Upper lobe of left lung (tissue), 6 donors: ENCODE measurements at regions not wholly inside any gene's neighbourhood (a gene's known extent, or its start where the extent isn't known, plus 50 kb on each side); places are given as distances from the start of the nearest gene placed in this dataset.

Experiments
- ATAC-seq, 2 donors: fragments of 200-7000 bp; cut with Tn5 transposase; one replicate each; pipeline ENCODE4 v1.9.1; 2022; ENCODE audit warnings: mild to moderate bottlenecking in 2 of 2, moderate library complexity in 2 of 2; ENCODE audit not compliant: low FRiP score in 2 of 2
- DNase-seq, 2 donors: peaks; one replicate each; pipeline ENCODE4 v3.0.0-alpha.2; 2019 to 2020
- H3K27ac ChIP-seq, 4 donors: fragments of 200-600 bp; sonication (generic); one replicate each; pipeline ENCODE4 v1.5.1; 2016 to 2019
- H3K27me3 ChIP-seq, 4 donors: fragments of 200-600 bp; sonication (generic); one replicate each; pipeline ENCODE4 v1.5.1; 2017 to 2019
- H3K36me3 ChIP-seq, 4 donors: fragments of 200-600 bp; sonication (generic); one replicate each; pipeline ENCODE4 v1.5.1; 2016 to 2019
- H3K4me1 ChIP-seq, 4 donors: fragments of 200-600 bp; sonication (generic); one replicate each; pipeline ENCODE4 v1.5.1; 2018 to 2019
- H3K4me3 ChIP-seq, 4 donors: fragments of 200-600 bp; sonication (generic); one replicate each; pipeline ENCODE4 v1.5.1; 2017 to 2019; ENCODE audit warnings: mild to moderate bottlenecking in 2 of 4, moderate library complexity in 1 of 4
- H3K9me3 ChIP-seq, 4 donors: fragments of 200-600 bp; sonication (generic); one replicate each; pipeline ENCODE4 v1.5.1; 2018 to 2019
- EP300 ChIP-seq, 4 donors: sonication (generic); formaldehyde crosslinking; IDR thresholded peaks; one replicate each; pipeline ENCODE4 v1.5.1; 2017; ENCODE audit warnings: antibody characterized with exemption in 4 of 4, control low read depth in 2 of 4
- POLR2A ChIP-seq, 4 donors: fragments of 450-650 bp; IDR thresholded peaks; one replicate each; pipeline ENCODE4 v1.5.1; 2016 to 2017; ENCODE audit warnings: antibody characterized with exemption in 4 of 4, mild to moderate bottlenecking in 2 of 4
- POLR2AphosphoS5 ChIP-seq, 2 donors: sonication (generic); formaldehyde crosslinking; IDR thresholded peaks; one replicate each; pipeline ENCODE4 v1.5.1; 2017; ENCODE audit warnings: antibody characterized with exemption in 2 of 2
- WGBS, 2 donors: methylation state at CpG; one replicate each; pipeline ENCODE4 v1.1.5; 2017 to 2018; 5-methylcytosine and 5-hydroxymethylcytosine counted together
- TF ChIP-seq, protein P1 (sequence below), 6 experiments: fragments of 450-650 bp in 4 of 6; fragments of 200-600 bp in 2 of 6; sonication (generic) in 2 of 6; IDR thresholded peaks; one replicate each; pipeline ENCODE4 v1.5.1; 2016 to 2019; ENCODE audit warnings: antibody characterized with exemption in 6 of 6
- donor health status: DM: no; HTN: no; CAD: no; lungs with moderate emphysema.
- donor health status: DM: no; HTN: yes; CAD: no; lungs with severe emphysema.

DNA sequence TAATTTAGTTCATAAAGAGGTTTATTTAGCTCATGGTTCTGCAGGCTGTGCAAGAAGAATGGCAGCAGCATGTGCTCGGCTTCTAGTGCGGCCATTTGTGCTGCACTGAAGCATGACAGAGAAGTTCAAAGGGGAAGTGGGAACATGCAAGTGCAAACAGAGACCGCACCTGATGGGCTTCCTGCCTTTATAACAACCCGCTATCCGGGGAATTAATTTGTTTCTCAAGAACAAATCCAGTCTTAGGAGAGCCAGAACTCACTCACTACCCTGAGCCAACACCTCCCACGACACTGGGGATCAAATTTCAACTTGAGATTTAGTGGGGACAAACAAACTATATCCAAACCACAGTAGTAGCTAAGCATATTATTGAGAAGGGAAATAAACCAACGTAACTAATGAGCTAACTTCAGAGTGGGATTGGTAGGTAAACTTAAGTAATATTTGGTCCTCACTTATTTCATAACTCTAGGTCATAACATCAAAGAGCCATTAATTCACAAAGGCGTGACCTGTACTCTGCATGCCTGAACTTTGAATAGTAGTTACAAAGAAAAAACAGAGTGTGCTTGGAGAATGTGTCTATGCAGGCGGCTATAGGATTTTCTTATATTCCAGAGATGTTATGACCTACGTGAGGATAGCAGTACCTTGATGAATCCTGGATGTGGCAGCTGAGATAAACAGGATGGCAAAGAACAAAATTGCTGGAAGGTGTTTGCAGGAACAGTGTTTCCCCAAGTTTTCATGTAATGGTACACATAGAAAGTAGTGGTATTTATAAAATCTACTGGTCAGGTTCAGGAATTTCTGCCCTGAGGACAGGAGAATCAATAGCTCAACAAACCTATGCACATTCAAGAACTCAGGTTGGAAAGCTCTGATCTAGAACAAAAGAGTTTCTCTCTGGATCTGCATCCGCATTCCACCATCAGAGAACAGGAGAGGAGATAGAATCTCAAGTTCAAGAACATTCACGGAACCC, 845.9 kb upstream of the ID2 start:
- Histone ChIP-seq H3K27ac (no peak overlapping the region), H3K36me3 (no peaks in the 10 kb centered on the region), H3K4me1 (peaks cover 0 to 9% (median 5%) of the 10 kb centered on the region in 4 donors), H3K9me3 (no peaks in the 10 kb centered on the region), H3K27me3 (no peaks in the 10 kb centered on the region), H3K4me3 (no peak overlapping the region)
- DNase-seq: peak in 1 of 2 donors; percentile 36
- TF ChIP-seq POLR2AphosphoS5 (IDR thresholded peaks at IDR 0.05): no peak
- TF ChIP-seq, protein P1, sequence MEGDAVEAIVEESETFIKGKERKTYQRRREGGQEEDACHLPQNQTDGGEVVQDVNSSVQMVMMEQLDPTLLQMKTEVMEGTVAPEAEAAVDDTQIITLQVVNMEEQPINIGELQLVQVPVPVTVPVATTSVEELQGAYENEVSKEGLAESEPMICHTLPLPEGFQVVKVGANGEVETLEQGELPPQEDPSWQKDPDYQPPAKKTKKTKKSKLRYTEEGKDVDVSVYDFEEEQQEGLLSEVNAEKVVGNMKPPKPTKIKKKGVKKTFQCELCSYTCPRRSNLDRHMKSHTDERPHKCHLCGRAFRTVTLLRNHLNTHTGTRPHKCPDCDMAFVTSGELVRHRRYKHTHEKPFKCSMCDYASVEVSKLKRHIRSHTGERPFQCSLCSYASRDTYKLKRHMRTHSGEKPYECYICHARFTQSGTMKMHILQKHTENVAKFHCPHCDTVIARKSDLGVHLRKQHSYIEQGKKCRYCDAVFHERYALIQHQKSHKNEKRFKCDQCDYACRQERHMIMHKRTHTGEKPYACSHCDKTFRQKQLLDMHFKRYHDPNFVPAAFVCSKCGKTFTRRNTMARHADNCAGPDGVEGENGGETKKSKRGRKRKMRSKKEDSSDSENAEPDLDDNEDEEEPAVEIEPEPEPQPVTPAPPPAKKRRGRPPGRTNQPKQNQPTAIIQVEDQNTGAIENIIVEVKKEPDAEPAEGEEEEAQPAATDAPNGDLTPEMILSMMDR (IDR thresholded peaks at IDR 0.05): no peak
- no peak for TF ChIP-seq EP300 (IDR thresholded peaks at IDR 0.05)
- no peak for TF ChIP-seq POLR2A (IDR thresholded peaks at IDR 0.05)
- 49 to 53% methylated on average over 12 of the region's 12 CpGs for WGBS, 2 donors
- ATAC-seq: peak; percentile 31 to 75

DNA sequence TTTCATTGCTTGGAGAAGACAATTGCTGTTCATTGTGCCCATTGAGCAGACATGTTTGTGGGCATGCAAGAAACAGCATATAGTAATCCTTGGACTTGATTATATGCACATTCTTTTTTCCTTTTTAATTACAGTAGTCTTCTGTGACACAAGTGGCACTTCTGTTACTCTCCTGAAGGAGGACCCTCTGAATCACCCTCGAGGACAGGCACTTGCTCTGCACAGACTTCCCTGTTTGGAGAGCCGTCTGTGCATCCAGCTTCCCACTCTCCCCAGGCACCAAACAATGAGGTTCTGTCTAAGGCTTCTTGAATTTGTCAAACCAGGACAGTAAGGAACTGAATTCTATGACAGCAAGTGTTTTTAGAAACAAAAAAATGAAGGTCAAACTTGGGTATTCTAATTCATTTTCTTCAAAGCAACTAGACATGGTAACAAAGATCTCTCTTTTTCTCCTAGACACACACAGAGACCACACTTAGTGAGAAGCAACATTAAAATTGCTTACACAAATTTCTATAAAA, 844.6 kb upstream of the ID2 start:
- peak in 1 of 2 donors; percentile 34 for ATAC-seq
- WGBS, 2 donors: 37 to 45% methylated on average over 2 of the region's 2 CpGs

DNA sequence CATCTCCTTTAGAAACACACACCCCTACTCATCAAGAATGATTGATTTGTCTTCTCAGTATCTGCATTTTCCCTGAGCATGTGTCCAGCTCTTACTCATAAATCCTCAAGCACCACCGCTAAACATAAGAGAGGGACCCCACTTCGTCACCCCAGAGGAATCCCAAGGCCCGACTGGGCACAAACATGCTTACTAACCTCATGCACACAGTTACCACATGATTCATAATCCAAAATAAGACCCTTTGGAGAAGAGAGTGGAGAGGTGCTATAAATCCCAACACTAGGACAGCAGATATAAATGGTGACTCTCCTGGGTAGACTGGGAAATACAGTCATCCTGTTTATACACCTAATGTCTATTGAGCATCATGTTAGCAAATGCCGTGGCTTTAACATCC, 843.2 kb upstream of the ID2 start:
- H3K36me3 ChIP-seq: no peaks in the 10 kb centered on the region

More for the DNA sequence above, 844.6 kb upstream of the ID2 start:
- H3K36me3 ChIP-seq: no peaks in the 10 kb centered on the region
- no peak overlapping the region for H3K4me3 ChIP-seq
- H3K4me1 ChIP-seq: peaks cover 0 to 9% (median 5%) of the 10 kb centered on the region in 4 donors
- H3K27ac ChIP-seq: no peak overlapping the region
- no peak for TF ChIP-seq POLR2A (IDR thresholded peaks at IDR 0.05)
- TF ChIP-seq, protein P1 (IDR thresholded peaks at IDR 0.05): no peak
- TF ChIP-seq EP300 (IDR thresholded peaks at IDR 0.05): no peak
- no peak for TF ChIP-seq POLR2AphosphoS5 (IDR thresholded peaks at IDR 0.05)
- DNase-seq: no peak
- no peaks in the 10 kb centered on the region for H3K9me3 ChIP-seq
- H3K27me3 ChIP-seq: no peaks in the 10 kb centered on the region

DNA sequence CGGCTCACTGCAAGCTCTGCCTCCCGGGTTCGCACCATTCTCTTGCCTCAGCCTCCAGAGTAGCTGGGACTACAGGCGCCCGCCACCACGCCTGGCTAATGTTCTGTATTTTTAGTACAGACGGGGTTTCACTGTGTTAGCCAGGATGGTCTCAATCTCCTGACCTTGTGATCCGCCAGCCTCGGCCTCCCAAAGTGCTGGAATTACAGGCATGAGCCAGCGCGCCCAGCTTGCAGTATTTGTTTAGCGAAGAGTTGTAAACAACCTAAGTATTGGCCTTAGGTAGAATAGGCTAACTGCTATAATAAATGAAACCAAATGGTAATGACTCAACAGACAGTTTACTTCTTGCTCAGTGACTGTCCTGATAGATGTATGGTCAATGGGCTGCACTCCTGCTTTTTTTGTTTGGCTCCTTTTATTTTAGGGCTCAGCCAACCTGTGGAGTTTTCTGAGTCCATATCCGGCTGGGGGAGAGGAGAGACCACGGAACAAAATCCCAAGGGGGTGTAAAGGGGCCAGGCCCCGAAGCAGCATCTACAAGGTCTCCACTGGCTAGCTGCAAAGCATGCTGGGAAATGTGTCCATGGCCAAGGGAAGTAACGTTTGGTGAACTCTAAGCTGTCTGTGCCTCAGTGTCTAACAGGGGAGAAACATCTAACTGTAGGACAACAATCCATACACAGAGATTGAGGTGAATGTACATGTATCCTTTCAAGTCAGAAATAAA, 841.0 kb upstream of the ID2 start:
- H3K4me1 ChIP-seq: peaks cover 0 to 4% (median 1%) of the 10 kb centered on the region in 4 donors
- ATAC-seq: no peak
- peak in 1 of 2 donors; percentile 20 for DNase-seq
- 91 to 95% methylated on average over 16 of the region's 16 CpGs for WGBS, 2 donors
- TF ChIP-seq, protein P1 (IDR thresholded peaks at IDR 0.05): no peak
- TF ChIP-seq POLR2A (IDR thresholded peaks at IDR 0.05) (no peak), EP300 (IDR thresholded peaks at IDR 0.05) (no peak), POLR2AphosphoS5 (IDR thresholded peaks at IDR 0.05) (no peak)
- no peaks in the 10 kb centered on the region for H3K27me3 ChIP-seq
- no peak overlapping the region for H3K27ac ChIP-seq
- no peaks in the 10 kb centered on the region for H3K36me3 ChIP-seq
- H3K9me3 ChIP-seq: no peaks in the 10 kb centered on the region
- H3K4me3 ChIP-seq: no peak overlapping the region

More for the DNA sequence above, 843.2 kb upstream of the ID2 start:
- no peak for DNase-seq
- Histone ChIP-seq H3K4me3 (no peak overlapping the region), H3K4me1 (peaks cover 0 to 9% (median 5%) of the 10 kb centered on the region in 4 donors), H3K27ac (no peak overlapping the region), H3K27me3 (no peaks in the 10 kb centered on the region), H3K9me3 (no peaks in the 10 kb centered on the region)
- 88 to 97% methylated on average over 4 of the region's 4 CpGs for WGBS, 2 donors
- no peak for ATAC-seq
- no peak for TF ChIP-seq EP300 (IDR thresholded peaks at IDR 0.05)
- TF ChIP-seq, protein P1 (IDR thresholded peaks at IDR 0.05): no peak
- no peak for TF ChIP-seq POLR2AphosphoS5 (IDR thresholded peaks at IDR 0.05)
- TF ChIP-seq POLR2A (IDR thresholded peaks at IDR 0.05): no peak
